ENCODE measurements at regions not wholly inside any gene's neighbourhood (a gene's known extent, or its start where the extent isn't known, plus 50 kb on each side); places are given as distances from the start of the nearest gene placed in this dataset.
"Not testable (repeated sequence)": the region's sequence is repeated elsewhere in the genome, so short reads cannot be mapped to it uniquely, and the experiment has no call there.

- no peak for DNase-seq (ENCODE audit: low spot score)
These were observed 824.2 kb downstream of the PLCL1 start for GRCh38 chr2:198628596-198628995.

DNA sequence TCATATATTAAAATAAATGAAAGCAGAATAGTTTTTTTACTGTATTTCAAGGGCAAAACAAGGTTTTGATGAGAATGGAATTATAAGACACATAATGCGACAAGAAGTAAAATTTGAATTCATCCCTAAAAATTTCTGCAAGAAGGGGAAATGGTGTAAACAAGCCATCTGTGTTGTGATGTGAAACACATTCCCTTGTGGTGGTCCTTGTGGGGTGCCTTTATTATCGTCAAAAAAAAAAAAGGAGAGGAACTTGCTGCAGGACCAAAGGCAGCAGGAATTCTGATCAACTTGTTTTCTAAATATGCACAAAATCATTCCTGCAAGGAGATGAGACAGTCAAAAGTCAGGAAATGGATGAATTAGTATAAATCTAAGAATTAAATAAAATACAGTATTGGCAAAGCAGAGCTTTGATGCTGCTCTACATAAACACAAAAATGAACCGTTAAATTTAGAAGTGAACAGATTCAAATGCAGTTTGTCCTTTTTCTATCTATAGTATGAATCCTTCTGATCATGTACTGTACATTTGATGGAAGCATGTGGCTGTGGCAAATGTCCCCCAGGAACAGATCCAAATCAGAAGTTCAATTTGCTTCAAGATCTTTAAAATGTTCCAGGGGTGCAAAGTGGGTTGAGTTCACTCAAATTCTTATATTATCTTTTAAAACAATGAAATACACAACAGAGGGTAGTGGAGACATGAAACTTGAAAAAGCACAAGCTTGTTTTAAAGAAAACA, 818.8 kb downstream of the PLCL1 start:
- DNase-seq (ENCODE audit: low spot score), result no peak

DNA sequence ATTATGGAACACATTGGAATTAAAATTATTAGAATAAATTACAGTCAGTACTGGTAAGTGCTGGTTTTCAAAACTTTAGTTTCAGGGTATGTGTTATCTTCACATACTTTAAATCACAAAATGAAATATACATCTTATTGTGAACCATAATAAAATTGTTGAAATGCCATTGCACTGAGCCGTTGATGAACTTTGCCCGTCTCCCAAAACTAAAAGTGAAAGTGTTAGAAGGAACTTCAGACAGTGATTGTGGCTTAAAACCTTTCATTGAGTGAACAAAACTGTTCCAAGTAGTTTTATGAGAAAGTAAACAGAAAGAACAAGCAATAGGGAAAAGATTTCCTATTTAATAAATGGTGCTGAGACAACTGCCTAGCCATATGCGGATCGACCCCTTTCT, 811.6 kb downstream of the PLCL1 start:
- no peak for DNase-seq (ENCODE audit: low spot score)

DNA sequence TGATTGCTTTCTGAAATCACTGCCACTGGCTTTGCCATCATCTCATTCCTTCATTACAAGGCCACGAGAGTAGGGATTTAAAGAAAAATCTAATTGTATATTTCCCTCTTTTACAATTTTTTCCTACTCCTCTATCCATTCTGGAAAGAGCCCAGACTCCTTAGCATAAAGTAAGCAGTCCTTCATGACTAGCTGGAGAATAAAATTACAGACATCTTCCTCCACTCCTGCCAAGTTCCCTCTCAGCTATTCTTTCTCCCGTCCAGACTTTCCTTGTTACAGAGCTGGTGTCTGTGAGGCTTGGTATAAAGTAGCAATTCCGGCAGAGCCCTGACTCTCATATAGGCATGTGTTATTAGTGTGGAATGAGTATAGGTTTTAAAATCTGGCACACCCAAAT, 806.8 kb downstream of the PLCL1 start:
- no peak for DNase-seq (ENCODE audit: low spot score)

- no peak for DNase-seq (ENCODE audit: low spot score)
These were observed 800.2 kb downstream of the PLCL1 start for GRCh38 chr2:198604599-198604998.

- not testable (repeated sequence) for DNase-seq (ENCODE audit: low spot score)
These were observed 798.6 kb downstream of the PLCL1 start for GRCh38 chr2:198602986-198603385.

GRCh38 chr2:198597648-198598047, 793.3 kb downstream of the PLCL1 start:
- DNase-seq (ENCODE audit: low spot score), result no peak

DNA sequence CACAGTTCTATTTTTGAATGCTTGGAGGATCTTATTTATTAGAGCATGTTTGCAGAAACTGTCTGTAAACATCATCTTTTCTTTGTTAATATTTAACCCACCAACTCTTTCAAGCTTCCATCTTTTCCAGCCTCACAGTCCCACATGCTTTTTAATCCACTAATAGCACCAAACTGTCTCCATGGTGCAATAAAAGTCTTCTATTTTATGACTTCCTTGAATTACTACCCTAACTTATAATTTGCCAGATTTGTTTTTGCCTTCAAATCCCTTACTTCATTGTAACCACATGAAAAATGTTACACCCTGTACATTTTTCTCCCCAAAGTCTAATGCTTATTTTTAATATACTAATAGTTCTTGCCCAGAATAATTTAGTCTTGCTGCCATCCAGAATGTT, 792.6 kb downstream of the PLCL1 start:
- DNase-seq (ENCODE audit: low spot score), result no peak

DNA sequence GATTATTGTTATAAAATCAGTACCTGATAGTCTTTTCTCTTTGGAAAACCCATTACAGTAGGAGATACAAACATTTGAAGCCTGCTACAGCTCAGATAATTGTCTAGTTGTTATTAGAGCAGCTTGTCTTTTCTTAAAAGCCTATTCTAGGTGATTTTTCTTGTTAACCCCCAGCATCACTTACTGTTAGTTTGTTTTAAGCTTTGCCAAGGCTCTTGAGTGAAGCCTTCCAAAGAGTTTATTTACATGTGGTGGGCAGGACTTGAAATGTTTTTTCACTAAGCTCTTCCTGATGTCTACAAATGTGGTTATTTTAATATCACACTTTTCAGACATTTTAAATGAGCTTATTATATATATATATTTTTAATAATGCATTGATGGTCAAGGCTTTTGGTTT, 791.3 kb downstream of the PLCL1 start:
- DNase-seq (ENCODE audit: low spot score), result no peak

DNA sequence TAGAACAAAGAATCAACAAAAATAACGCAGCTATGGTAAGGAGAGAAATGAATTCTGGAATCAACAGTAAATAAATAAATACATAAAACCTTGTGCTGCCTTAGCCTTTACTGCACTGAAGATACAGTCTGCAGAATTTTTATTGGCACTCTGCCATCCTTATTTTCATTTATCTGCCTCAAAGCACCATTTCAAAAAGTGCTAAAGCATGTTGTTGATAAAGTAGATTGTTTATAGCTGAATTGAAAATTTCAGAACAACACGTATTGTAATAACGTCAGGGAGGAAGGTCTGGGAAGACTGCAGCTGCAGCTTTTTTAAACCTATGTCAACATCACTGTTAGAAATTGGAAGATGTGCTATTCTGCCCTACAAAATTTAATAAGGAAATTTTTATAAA, 787.2 kb downstream of the PLCL1 start:
- no peak for DNase-seq (ENCODE audit: low spot score)

- no peak for DNase-seq (ENCODE audit: low spot score)
These were observed 783.3 kb downstream of the PLCL1 start for GRCh38 chr2:198587741-198588140.

DNA sequence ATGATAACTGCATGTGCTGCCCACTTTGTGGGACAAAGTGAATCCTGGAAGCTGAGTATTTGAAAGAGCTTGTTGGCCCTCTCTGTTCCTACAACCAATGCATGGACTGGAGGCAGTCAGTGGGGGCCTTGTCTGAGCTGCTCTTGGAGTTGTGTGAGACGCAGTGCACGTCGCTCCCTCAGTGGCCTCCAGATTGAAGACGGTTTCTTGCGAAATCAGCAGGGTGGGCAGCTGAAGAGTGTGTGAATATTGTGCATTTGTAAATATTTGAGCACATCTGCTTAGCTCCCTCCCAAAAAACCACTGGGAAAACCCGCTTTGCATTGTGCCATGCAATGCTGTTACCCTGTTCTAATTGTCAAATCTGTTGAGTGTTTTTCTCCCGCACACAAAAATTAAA, 782.8 kb downstream of the PLCL1 start:
- no peak for DNase-seq (ENCODE audit: low spot score)

- no peak for DNase-seq (ENCODE audit: low spot score)
These were observed 767.0 kb downstream of the PLCL1 start for GRCh38 chr2:198571393-198571792.

GRCh38 chr2:198558176-198558575, 753.8 kb downstream of the PLCL1 start:
- no peak for DNase-seq (ENCODE audit: low spot score)

DNA sequence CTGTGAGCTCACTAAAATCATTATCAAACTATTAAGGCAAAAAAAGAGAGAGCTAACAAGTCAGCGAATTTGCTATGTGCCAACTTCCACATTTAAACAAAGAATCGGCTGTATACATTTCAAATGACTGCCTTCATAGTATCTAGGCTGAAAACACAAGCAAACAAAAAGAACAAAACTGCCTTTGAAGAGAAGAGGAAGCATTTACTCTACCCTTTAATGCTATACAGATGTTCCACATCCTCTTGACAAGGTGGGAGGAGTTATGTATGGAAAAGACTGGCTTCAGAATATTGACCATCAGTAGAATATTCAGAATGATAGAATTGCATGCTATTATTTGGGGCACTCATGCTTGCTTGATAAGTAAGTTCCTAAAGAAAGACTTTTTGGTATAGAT, 741.7 kb downstream of the PLCL1 start:
- no peak for DNase-seq (ENCODE audit: low spot score)

- no peak for DNase-seq (ENCODE audit: low spot score)
These were observed 741.0 kb downstream of the PLCL1 start for GRCh38 chr2:198545411-198545810.

DNA sequence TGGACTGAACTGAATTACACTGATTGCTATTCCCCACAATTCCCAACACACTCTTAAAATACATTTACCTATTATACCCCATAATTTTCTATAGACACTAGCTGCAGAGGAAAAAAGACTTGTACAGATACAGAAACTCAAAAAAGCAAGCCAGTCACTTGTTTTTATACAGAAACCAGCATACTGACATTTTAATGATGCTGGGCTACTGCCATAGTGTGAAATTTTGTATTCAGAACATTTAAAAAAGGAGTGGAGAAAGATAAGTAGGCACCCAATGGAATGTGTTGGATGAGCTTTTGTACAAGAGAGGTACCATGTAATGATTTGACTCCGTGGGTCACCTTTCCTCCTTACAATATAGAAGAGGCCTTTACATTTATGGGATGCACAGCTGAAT, 740.1 kb downstream of the PLCL1 start:
- no peak for DNase-seq (ENCODE audit: low spot score)

GRCh38 chr2:198534756-198535155, 730.4 kb downstream of the PLCL1 start:
- DNase-seq (ENCODE audit: low spot score), result no peak

GRCh38 chr2:198525211-198525969, 721.0 kb downstream of the PLCL1 start:
- no peak for DNase-seq (ENCODE audit: low spot score)

DNA sequence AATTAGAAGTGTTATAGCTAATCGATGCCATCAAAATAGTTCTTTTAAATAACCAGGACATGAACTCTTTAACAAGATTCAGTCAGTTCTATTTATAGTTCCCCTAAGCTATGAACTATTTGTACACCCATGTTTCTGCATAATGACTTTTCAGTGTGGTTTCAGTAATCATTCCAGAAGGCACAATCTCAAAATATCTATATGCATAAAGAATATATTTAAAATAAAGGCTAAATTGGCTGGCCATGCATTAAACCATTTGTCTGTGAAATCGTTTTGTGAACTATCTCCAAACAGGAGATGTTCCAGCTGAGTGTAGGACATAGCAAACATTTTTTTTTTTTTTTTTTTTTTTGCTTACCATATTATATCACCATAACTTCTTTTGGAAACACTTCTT, 719.3 kb downstream of the PLCL1 start:
- DNase-seq (ENCODE audit: low spot score), result no peak

GRCh38 chr2:198518935-198519334, 714.5 kb downstream of the PLCL1 start:
- no peak for DNase-seq (ENCODE audit: low spot score)

GRCh38 chr2:198517976-198518375, 713.6 kb downstream of the PLCL1 start:
- DNase-seq (ENCODE audit: low spot score), result no peak

- not testable (repeated sequence) for DNase-seq (ENCODE audit: low spot score)
These were observed 704.2 kb downstream of the PLCL1 start for GRCh38 chr2:198508610-198509009.

GRCh38 chr2:198499539-198499938, 695.1 kb downstream of the PLCL1 start:
- no peak for DNase-seq (ENCODE audit: low spot score)

Measured in kidney capillary endothelial cell (primary cell).